ENCODE measurements at regions not wholly inside any gene's neighbourhood (a gene's known extent, or its start where the extent isn't known, plus 50 kb on each side); places are given as distances from the start of the nearest gene placed in this dataset.

GRCh38 chr2:42941633-42942176, 149.3 kb upstream of the HAAO start:
- FAIRE-seq: no peak

More at GRCh38 chr2:42941633-42942176, 149.3 kb upstream of the HAAO start:
- Histone ChIP-seq H3K36me3 (ENCODE audit: control insufficient read depth in 2 of 2, extremely low read depth in 1 of 2, insufficient read depth in 2 of 2, low read length in 2 of 2) (no peaks in the 10 kb centered on the region), H3K79me2 (ENCODE audit: control insufficient read depth, insufficient read depth, low read length) (no peaks in the 10 kb centered on the region), H3K4me3 (replicated peaks in 1 of 3; ENCODE audit: insufficient read depth in 1 of 3, low read depth in 1 of 3, low read length in 3 of 3) (no peak overlapping the region), H3K9ac (replicated peaks; ENCODE audit: extremely low read depth, insufficient read depth, low read length) (no peak overlapping the region), H3K9me1 (replicated peaks; ENCODE audit: control insufficient read depth, extremely low read depth, insufficient read depth, low read length) (no peaks in the 10 kb centered on the region), H3K27ac (ENCODE audit: insufficient read depth, low read depth, low read length) (no peak overlapping the region), H3K4me1 (ENCODE audit: control insufficient read depth, extremely low read depth, insufficient read depth, low read length) (no peaks in the 10 kb centered on the region), H4K20me1 (replicated peaks; ENCODE audit: control insufficient read depth, extremely low read depth, insufficient read depth, low read length) (no peaks in the 10 kb centered on the region), H2AFZ (ENCODE audit: low read depth, low read length) (no peak overlapping the region), H3K4me2 (ENCODE audit: insufficient read depth, low read length) (no peak overlapping the region), H3K27me3 (ENCODE audit: control insufficient read depth in 2 of 2, insufficient read depth in 2 of 2, low read length in 2 of 2) (no peaks in the 10 kb centered on the region), H3K9me3 (replicated peaks; ENCODE audit: control insufficient read depth, insufficient read depth, low read length) (no peaks in the 10 kb centered on the region)
- intact Hi-C loops (cut with micrococcal nuclease) (no loop called here), dilution Hi-C loops (cut with MboI; ENCODE audit: extremely low pct_ligation_motif_present, low sequenced_read_pairs) (no loop called here)
- CTCF ChIA-PET: interaction anchor here (1.5 kb wide), 2 partner anchors 13 to 62 kb away, joined by 3 to 4 read pairs; no protein-coding TSS in a partner anchor
- TF ChIP-seq MYC (IDR thresholded peaks at IDR 0.05; ENCODE audit: low read depth, low read length): no peak
- TF ChIP-seq POLR2AphosphoS5 (IDR thresholded peaks at IDR 0.05; ENCODE audit: insufficient read depth, low read depth, low read length): no peak
- no peak for TF ChIP-seq POLR2A (IDR thresholded peaks at IDR 0.05; ENCODE audit: low read depth, low read length)
- TF ChIP-seq GATA2 (IDR thresholded peaks at IDR 0.05; ENCODE audit: insufficient read depth, insufficient read length, low read depth, low read length): no peak
- TF ChIP-seq EZH2 (IDR thresholded peaks at IDR 0.05; ENCODE audit: borderline replicate concordance, low read depth, low read length, severe bottlenecking): no peak
- TF ChIP-seq MAX (IDR thresholded peaks at IDR 0.05; ENCODE audit: insufficient read depth, insufficient read length): no peak
- no peak for TF ChIP-seq JUN (IDR thresholded peaks at IDR 0.05; ENCODE audit: borderline replicate concordance, insufficient read depth, insufficient read length, low read depth)
- no peak for TF ChIP-seq FOS (IDR thresholded peaks at IDR 0.05; ENCODE audit: borderline replicate concordance, insufficient read depth, low read length)
- no peak for TF ChIP-seq CTCF (IDR thresholded peaks at IDR 0.05; ENCODE audit: extremely low read depth in 1 of 2, insufficient read depth in 1 of 2, low read depth in 1 of 2, low read length in 2 of 2)
- BruUV-seq (replicated peaks): no TSS peak
- no peak for DNase-seq (ENCODE audit: low read depth, low spot score)
- POLR2A ChIA-PET: no interaction called here

Data from endothelial cell of umbilical vein (primary cell).